SK-N-SH (cell line): ENCODE measurements at regions not wholly inside any gene's neighbourhood (a gene's known extent, or its start where the extent isn't known, plus 50 kb on each side); places are given as distances from the start of the nearest gene placed in this dataset.

Experiments
- CTCF ChIA-PET: fragments of 300-600, 350-600 bp; formaldehyde crosslinking; extraction: SDS; loops from one replicate; lab custom pipeline; 2021; lab: Yijun Ruan, JAX
- POLR2A ChIA-PET: fragments of 350-600 bp; sonication (Branson Sonifier 250); formaldehyde crosslinking; extraction: SDS; loops from one replicate; lab custom pipeline; 2020; ENCODE audit warnings: antibody characterized with exemption, inconsistent platforms; lab: Yijun Ruan, JAX
- DNase-seq: peaks from one replicate; pipeline ENCODE4 v3.0.0; 2012
- H2AFZ ChIP-seq: fragments of 200-600 bp; sonication (generic); 2 replicates; pipeline ENCODE4 v1.8.1; 2016; ENCODE audit warnings: antibody characterized with exemption, mild to moderate bottlenecking, low read depth
- H3F3A ChIP-seq: fragments of 200-600 bp; sonication (generic); replicated peaks from 2 replicates; pipeline ENCODE3; 2016; ENCODE audit warnings: antibody characterized with exemption, mild to moderate bottlenecking; ENCODE audit not compliant: insufficient read depth
- H3K27ac ChIP-seq, 2 experiments: fragments of 200-500 bp in 1 of 2; fragments of 200-600 bp in 1 of 2; sonication (Bioruptor generic) in 1 of 2; sonication (generic), shearing (Covaris generic) in 1 of 2; 2 replicates each; pipeline versions ENCODE4 v1.5.1 to v1.6.1; 2014 to 2016; ENCODE audit warnings: low read depth in 2 of 2, inconsistent platforms in 1 of 2, low read length in 1 of 2, mild to moderate bottlenecking in 1 of 2, mixed read lengths in 1 of 2
- H3K27me3 ChIP-seq: fragments of 200-600 bp; sonication (generic), shearing (Covaris generic); 2 replicates; pipeline ENCODE4 v1.6.1; 2016; ENCODE audit warnings: mixed run types; ENCODE audit not compliant: insufficient read depth
- H3K36me3 ChIP-seq, 2 experiments: fragments of 200-500 bp in 1 of 2; fragments of 200-600 bp in 1 of 2; sonication (Bioruptor generic) in 1 of 2; sonication (generic) in 1 of 2; replicated peaks in 1 of 2; 2 replicates each; pipeline versions ENCODE3 to v1.5.1; 2014 to 2016; ENCODE audit warnings: low read length in 1 of 2, mild to moderate bottlenecking in 1 of 2; ENCODE audit not compliant: insufficient read depth in 2 of 2, control insufficient read depth in 1 of 2
- H3K4me1 ChIP-seq, 2 experiments: fragments of 200-500 bp in 1 of 2; fragments of 200-600 bp in 1 of 2; sonication (Bioruptor generic) in 1 of 2; sonication (generic), shearing (Covaris generic) in 1 of 2; 2 replicates each; pipeline versions ENCODE4 v1.5.1 to v1.6.1; 2014 to 2016; ENCODE audit warnings: low read depth in 1 of 2, low read length in 1 of 2, mixed run types in 1 of 2; ENCODE audit not compliant: insufficient read depth in 2 of 2, control insufficient read depth in 1 of 2
- H3K4me2 ChIP-seq: fragments of 200-600 bp; sonication (generic), shearing (Covaris generic); 2 replicates; pipeline ENCODE4 v1.6.1; 2017; ENCODE audit warnings: mixed run types
- H3K4me3 ChIP-seq, 2 experiments: fragments of 200-500 bp in 1 of 2; fragments of 200-600 bp in 1 of 2; sonication (Bioruptor generic) in 1 of 2; sonication (generic), shearing (Covaris generic) in 1 of 2; 2 replicates each; pipeline versions ENCODE4 v1.5.1 to v1.8.1; 2014 to 2016; ENCODE audit warnings: low read depth in 2 of 2, inconsistent platforms in 1 of 2, low read length in 1 of 2, mild to moderate bottlenecking in 1 of 2, mixed read lengths in 1 of 2, moderate library complexity in 1 of 2
- H3K79me2 ChIP-seq: fragments of 200-600 bp; sonication (generic); 2 replicates; pipeline ENCODE4 v1.8.1; 2017; ENCODE audit warnings: mild to moderate bottlenecking; ENCODE audit not compliant: insufficient read depth
- H3K9ac ChIP-seq: fragments of 200-600 bp; sonication (generic); 2 replicates; pipeline ENCODE4 v1.6.1; 2017; ENCODE audit warnings: mixed run types
- H3K9me2 ChIP-seq: fragments of 200-600 bp; sonication (generic); 2 replicates; pipeline ENCODE4 v1.6.1; 2017; ENCODE audit warnings: mixed run types
- H3K9me3 ChIP-seq: fragments of 200-600 bp; sonication (generic); 2 replicates; pipeline ENCODE4 v1.6.1; 2017; ENCODE audit warnings: mixed run types, mild to moderate bottlenecking, moderate library complexity
- H4K20me1 ChIP-seq: fragments of 200-600 bp; sonication (generic); 2 replicates; pipeline ENCODE4 v1.6.1; 2017; ENCODE audit warnings: mild to moderate bottlenecking, mixed run types; ENCODE audit not compliant: insufficient read depth
- CHD2 ChIP-seq: fragments of 150-350 bp; IDR thresholded peaks from 2 replicates; pipeline ENCODE4 v1.6.1; 2018; ENCODE audit warnings: low read length; ENCODE audit not compliant: partially characterized antibody
- ELF1 ChIP-seq: IDR thresholded peaks from 2 replicates; pipeline ENCODE4 v1.4.0; 2012
- EP300 ChIP-seq, 2 experiments: IDR thresholded peaks; 2 replicates each; pipeline versions ENCODE4 v1.4.0 to v1.6.1; 2012; ENCODE audit warnings: borderline replicate concordance in 1 of 2, low read depth in 1 of 2, low read length in 1 of 2
- EZH2phosphoT487 ChIP-seq: fragments of 200-600 bp; sonication (generic); IDR thresholded peaks from 2 replicates; pipeline ENCODE4 v1.6.1; 2017; ENCODE audit warnings: low read depth, mixed run types, mild to moderate bottlenecking, antibody characterized with exemption, moderate library complexity, borderline replicate concordance
- FOSL2 ChIP-seq: IDR thresholded peaks from 2 replicates; pipeline ENCODE4 v1.4.0; 2012; ENCODE audit warnings: low read depth, mild to moderate bottlenecking, moderate library complexity, borderline replicate concordance
- FOXM1 ChIP-seq: IDR thresholded peaks from 2 replicates; pipeline ENCODE4 v1.4.0; 2012; ENCODE audit warnings: low read depth, mild to moderate bottlenecking
- GATA2 ChIP-seq: sonication (generic); formaldehyde crosslinking; IDR thresholded peaks from 2 replicates; pipeline ENCODE4 v1.5.0; 2020; ENCODE audit warnings: mild to moderate bottlenecking, missing genetic modification reagents
- JUND ChIP-seq: IDR thresholded peaks from 2 replicates; pipeline ENCODE4 v1.4.0; 2012
- MEF2A ChIP-seq: IDR thresholded peaks from 2 replicates; pipeline ENCODE4 v1.4.0; 2012; ENCODE audit warnings: low read depth, borderline replicate concordance
- NFIC ChIP-seq: IDR thresholded peaks from 2 replicates; pipeline ENCODE4 v1.4.0; 2012; ENCODE audit warnings: borderline replicate concordance
- RXRA ChIP-seq: IDR thresholded peaks from 2 replicates; pipeline ENCODE4 v1.4.0; 2012; ENCODE audit warnings: low read depth, mild to moderate bottlenecking, borderline replicate concordance
- SIN3A ChIP-seq: IDR thresholded peaks from 2 replicates; pipeline ENCODE4 v1.6.1; 2012; ENCODE audit warnings: low read depth, mild to moderate bottlenecking, low read length, moderate library complexity, borderline replicate concordance
- TCF12 ChIP-seq: IDR thresholded peaks from 2 replicates; pipeline ENCODE4 v1.4.0; 2012
- YY1 ChIP-seq: IDR thresholded peaks from 2 replicates; pipeline ENCODE4 v1.4.0; 2012; ENCODE audit warnings: low read depth, mild to moderate bottlenecking
- WGBS: methylation state at CpG from one replicate; pipeline ENCODE4 v1.1.6; 2017; ENCODE audit warnings: low lambda C conversion rate; 5-methylcytosine and 5-hydroxymethylcytosine counted together
- TF ChIP-seq, protein P1 (sequence below): fragments of 200-600 bp; sonication (generic); IDR thresholded peaks from 2 replicates; pipeline ENCODE4 v1.6.1; 2017; ENCODE audit warnings: antibody characterized with exemption, mild to moderate bottlenecking, moderate library complexity
- TF ChIP-seq, protein P2 (sequence below): IDR thresholded peaks from 2 replicates; pipeline ENCODE4 v1.4.0; 2012; ENCODE audit warnings: low read depth, borderline replicate concordance

DNA sequence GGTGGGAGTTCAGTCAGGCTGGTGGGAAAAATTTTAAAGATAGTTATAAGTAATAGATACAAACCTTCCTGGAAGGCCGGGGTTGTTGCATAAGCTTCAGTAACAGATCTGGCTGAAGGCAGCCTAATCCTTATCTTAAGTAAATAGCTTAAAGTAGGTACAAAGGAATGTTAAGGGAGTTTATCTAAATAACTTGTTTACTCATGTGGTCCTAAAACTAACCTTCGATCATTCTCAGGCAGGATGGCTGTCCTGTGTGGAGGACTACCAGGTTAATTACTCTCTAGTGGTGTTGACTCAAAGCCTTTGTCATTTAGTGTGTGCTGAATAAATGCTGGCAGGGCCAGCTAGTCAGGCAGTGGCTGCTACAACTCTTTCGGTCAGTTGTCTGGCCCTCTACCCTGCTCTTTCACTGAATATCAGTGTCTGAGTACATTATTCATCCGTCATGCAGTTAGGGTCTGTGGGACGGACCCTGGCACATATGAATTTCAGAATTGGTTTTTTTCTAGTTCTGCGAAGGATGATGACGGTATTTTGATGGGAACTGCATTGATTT is 131.6 kb upstream of the TAB2 start:
- no peaks in the 10 kb centered on the region for H3K9me2 ChIP-seq
- no peak overlapping the region for H3K4me2 ChIP-seq
- H3K79me2 ChIP-seq, result no peaks in the 10 kb centered on the region
- no peak for TF ChIP-seq FOSL2
- TF ChIP-seq FOXM1, result no peak
- TF ChIP-seq GATA2 (CRISPR knock-in tag), result no peak
- TF ChIP-seq, protein P1, sequence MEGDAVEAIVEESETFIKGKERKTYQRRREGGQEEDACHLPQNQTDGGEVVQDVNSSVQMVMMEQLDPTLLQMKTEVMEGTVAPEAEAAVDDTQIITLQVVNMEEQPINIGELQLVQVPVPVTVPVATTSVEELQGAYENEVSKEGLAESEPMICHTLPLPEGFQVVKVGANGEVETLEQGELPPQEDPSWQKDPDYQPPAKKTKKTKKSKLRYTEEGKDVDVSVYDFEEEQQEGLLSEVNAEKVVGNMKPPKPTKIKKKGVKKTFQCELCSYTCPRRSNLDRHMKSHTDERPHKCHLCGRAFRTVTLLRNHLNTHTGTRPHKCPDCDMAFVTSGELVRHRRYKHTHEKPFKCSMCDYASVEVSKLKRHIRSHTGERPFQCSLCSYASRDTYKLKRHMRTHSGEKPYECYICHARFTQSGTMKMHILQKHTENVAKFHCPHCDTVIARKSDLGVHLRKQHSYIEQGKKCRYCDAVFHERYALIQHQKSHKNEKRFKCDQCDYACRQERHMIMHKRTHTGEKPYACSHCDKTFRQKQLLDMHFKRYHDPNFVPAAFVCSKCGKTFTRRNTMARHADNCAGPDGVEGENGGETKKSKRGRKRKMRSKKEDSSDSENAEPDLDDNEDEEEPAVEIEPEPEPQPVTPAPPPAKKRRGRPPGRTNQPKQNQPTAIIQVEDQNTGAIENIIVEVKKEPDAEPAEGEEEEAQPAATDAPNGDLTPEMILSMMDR, result no peak
- no peak for TF ChIP-seq EP300 (IDR thresholded peaks at IDR 0.05; ENCODE audit: borderline replicate concordance in 1 of 2, low read depth in 1 of 2, low read length in 1 of 2)
- TF ChIP-seq CHD2, result no peak
- TF ChIP-seq SIN3A, result no peak
- TF ChIP-seq, protein P2, sequence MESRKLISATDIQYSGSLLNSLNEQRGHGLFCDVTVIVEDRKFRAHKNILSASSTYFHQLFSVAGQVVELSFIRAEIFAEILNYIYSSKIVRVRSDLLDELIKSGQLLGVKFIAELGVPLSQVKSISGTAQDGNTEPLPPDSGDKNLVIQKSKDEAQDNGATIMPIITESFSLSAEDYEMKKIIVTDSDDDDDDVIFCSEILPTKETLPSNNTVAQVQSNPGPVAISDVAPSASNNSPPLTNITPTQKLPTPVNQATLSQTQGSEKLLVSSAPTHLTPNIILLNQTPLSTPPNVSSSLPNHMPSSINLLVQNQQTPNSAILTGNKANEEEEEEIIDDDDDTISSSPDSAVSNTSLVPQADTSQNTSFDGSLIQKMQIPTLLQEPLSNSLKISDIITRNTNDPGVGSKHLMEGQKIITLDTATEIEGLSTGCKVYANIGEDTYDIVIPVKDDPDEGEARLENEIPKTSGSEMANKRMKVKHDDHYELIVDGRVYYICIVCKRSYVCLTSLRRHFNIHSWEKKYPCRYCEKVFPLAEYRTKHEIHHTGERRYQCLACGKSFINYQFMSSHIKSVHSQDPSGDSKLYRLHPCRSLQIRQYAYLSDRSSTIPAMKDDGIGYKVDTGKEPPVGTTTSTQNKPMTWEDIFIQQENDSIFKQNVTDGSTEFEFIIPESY, result no peak
- TF ChIP-seq TCF12, result no peak
- no peak for DNase-seq
- CTCF ChIA-PET, result no interaction called here
- no peaks in the 10 kb centered on the region for H3K27me3 ChIP-seq
- no peaks in the 10 kb centered on the region for H3F3A ChIP-seq
- no peaks in the 10 kb centered on the region; the same call in 1 of the 2 replicates for H3K9me3 ChIP-seq
- H4K20me1 ChIP-seq, result no peaks in the 10 kb centered on the region
- 63% methylated on average over 7 of the region's 7 CpGs for WGBS
- H3K27ac ChIP-seq, result no peak overlapping the region
- POLR2A ChIA-PET, result no interaction called here
- H3K4me3 ChIP-seq, result no peak overlapping the region
- H3K9ac ChIP-seq, result no peak overlapping the region
- H3K4me1 ChIP-seq, result no peaks in the 10 kb centered on the region
- H2AFZ ChIP-seq, result no peak overlapping the region
- no peaks in the 10 kb centered on the region for H3K36me3 ChIP-seq

DNA sequence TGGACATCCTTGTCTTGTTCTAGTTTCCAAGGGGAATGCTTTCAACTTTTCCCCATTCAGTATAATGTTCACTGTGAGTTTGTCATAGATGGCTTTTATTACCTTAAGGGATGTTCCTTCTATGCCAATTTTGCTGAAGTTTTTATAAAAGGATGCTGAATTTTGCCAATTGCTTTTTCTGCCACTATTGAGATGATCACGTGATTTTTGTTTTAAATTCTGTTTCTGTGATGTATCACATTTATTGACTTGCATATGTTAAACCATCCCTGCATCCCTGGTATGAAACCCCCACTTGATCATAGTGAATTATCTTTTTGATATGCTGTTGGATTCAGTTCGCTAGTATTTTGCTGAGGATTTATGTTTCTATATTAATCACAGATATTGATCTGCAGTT is 130.6 kb upstream of the TAB2 start:
- 46% methylated on average over 2 of the region's 2 CpGs for WGBS
- Histone ChIP-seq H3K9ac (no peak overlapping the region), H3K27me3 (no peaks in the 10 kb centered on the region), H4K20me1 (no peaks in the 10 kb centered on the region), H3K79me2 (no peaks in the 10 kb centered on the region), H3K4me3 (no peak overlapping the region), H2AFZ (no peak overlapping the region), H3F3A (no peaks in the 10 kb centered on the region), H3K36me3 (no peaks in the 10 kb centered on the region), H3K9me2 (no peaks in the 10 kb centered on the region), H3K4me2 (no peak overlapping the region), H3K27ac (no peak overlapping the region), H3K9me3 (no peaks in the 10 kb centered on the region; the same call in 1 of the 2 replicates), H3K4me1 (no peaks in the 10 kb centered on the region)
- POLR2A ChIA-PET, result no interaction called here
- DNase-seq, result no peak
- CTCF ChIA-PET, result no interaction called here
- TF ChIP-seq EZH2phosphoT487, result no peak
- no peak for TF ChIP-seq GATA2 (CRISPR knock-in tag)
- no peak for TF ChIP-seq MEF2A
- TF ChIP-seq RXRA, result no peak
- no peak for TF ChIP-seq TCF12
- TF ChIP-seq, protein P1, result no peak
- no peak for TF ChIP-seq NFIC
- TF ChIP-seq YY1, result no peak
- TF ChIP-seq FOSL2, result no peak
- no peak for TF ChIP-seq JUND
- TF ChIP-seq ELF1, result no peak
